Activated CD4-positive, alpha-beta T cell treated with anti-CD3 and anti-CD28 coated beads, Interleukin-2, Interleukin-4, amounts not matched to agents 100 ng/mL and 50 ng/mL, durations not matched to agents 16 hours and 8 hours (primary cell): ENCODE measurements at regions not wholly inside any gene's neighbourhood (a gene's known extent, or its start where the extent isn't known, plus 50 kb on each side); places are given as distances from the start of the nearest gene placed in this dataset.
"Not testable (repeated sequence)": the region's sequence is repeated elsewhere in the genome, so short reads cannot be mapped to it uniquely, and the experiment has no call there.

Experiments used
- DNase-seq: peaks from one replicate; pipeline ENCODE4 v3.0.0-alpha.2; 2020; ENCODE audit warnings: low spot score

- not testable (repeated sequence) for DNase-seq
Measured at GRCh38 chr7:76971201-76971600, 61.0 kb downstream of the SPDYE17 start.

DNA sequence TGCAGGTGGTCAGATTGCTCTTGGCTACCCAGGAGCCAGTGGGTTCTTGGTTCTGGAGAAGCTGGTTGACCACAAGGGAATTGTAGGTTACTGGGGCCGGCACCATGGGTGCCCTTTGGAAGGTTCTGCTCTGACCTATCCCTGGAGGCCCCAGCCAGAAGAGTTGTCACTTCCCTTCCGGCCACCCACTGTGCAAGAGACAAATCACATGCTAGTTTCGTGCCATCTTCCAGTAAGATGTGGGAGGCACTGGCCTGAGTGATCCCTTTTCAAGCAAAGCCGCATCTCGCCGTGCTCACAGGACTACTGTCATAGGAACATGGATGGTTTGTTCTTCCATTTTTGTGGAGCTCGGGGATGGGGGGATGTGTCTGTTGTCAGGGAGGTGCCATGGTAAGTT, 62.3 kb downstream of the SPDYE17 start:
- DNase-seq, result not testable (repeated sequence)

GRCh38 chr7:76965731-76966548, 66.2 kb downstream of the SPDYE17 start:
- DNase-seq, result not testable (repeated sequence)

GRCh38 chr7:76964050-76964449, 68.1 kb downstream of the SPDYE17 start:
- DNase-seq, result not testable (repeated sequence)

GRCh38 chr7:76963061-76963460, 69.1 kb downstream of the SPDYE17 start:
- DNase-seq, result not testable (repeated sequence)

DNA sequence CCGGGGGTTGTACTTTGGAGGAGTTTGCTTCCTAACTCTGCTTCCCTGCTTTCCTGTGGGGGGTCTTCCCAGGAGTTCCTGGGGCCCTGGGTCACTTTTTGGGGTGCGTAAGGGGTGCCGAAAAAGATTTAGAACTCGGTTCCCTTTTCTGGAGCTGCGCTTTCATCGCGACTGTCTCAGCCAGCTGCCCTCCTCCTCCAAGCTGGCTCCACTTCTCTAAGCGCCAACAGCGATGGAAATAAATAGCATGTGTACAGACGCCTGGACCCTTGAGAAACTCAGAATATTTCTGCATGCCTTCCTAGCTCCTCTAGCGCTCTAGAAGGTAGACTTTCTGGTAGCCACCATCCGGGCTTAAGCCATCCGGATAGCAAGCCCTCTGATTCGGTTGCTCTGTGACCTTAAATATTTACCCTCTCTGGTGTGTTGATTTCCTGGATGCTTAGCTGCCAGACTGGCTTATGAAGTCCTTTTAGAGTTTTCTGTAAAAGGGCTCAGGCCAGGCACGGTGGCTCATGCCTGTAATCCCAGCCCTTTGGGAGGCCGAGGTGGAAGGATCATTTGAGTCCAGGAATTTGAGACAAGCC, 71.7 kb downstream of the SPDYE17 start:
- not testable (repeated sequence) for DNase-seq

DNA sequence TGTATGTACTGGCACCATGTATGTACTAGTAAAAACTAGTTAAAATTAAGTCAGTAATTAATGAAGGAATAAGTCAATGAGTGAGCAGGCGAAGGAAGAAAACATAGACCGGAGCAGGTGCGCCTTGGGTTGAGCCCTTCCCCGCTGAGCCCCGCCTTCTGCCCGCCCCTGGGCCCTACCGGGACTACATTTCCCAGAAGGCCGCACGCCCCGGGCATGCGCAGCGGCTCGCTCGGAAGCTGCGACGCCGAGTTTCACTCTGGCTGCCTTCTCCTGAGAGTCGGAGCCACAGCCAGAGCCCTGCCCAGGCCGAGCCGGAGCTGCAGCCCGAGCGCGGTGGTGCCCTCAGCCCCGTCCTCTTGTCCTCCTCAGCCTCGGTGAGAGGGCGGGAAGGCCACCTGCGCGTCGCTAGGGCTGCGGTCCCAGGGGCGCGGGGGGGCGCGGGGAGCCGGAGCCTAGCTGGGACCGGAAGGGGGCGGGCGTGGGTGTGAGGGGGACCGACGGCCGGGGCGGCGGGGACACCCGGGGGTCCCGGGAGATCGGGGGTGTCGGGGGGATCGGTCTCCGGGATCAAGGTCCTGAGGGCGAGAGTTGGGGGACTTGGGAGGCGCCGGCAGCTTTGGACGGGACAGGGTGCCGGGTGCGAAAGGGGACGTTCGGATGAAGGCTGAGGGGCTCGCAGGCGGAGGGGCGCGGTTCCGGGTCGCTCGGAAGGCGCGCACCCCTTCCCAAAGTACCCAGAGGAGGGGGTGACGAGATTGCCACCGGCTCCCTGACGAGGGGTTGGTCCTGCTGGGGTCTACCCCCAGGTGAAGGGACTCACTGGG, 72.4 kb downstream of the SPDYE17 start:
- DNase-seq, result not testable (repeated sequence)

DNA sequence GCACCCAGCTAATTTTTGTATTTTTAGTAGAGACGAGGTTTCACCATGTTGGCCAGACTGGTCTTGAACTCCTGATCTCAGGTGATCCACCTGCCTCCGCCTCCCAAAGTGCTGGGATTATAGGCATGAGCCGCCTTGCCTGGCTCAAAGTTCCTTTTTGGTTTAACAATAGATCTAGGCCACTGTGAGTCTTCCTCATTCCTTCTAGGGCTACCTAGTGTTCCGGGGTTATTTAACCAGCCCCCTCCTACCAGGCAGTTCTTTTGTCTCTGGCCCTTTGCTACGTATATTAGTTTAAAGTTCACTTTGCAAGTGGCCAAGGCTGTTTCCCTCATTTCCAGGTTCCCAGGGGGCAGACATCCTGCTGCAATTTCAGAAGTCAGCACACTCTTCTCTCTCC, 75.6 kb downstream of the SPDYE17 start:
- not testable (repeated sequence) for DNase-seq

GRCh38 chr7:76955124-76955523, 77.0 kb downstream of the SPDYE17 start:
- not testable (repeated sequence) for DNase-seq

GRCh38 chr7:76944603-76945002, 87.6 kb downstream of the SPDYE17 start:
- peak; percentile 25 for DNase-seq

GRCh38 chr7:76941809-76942765, 90.1 kb downstream of the SPDYE17 start:
- DNase-seq, result not testable (repeated sequence)

DNA sequence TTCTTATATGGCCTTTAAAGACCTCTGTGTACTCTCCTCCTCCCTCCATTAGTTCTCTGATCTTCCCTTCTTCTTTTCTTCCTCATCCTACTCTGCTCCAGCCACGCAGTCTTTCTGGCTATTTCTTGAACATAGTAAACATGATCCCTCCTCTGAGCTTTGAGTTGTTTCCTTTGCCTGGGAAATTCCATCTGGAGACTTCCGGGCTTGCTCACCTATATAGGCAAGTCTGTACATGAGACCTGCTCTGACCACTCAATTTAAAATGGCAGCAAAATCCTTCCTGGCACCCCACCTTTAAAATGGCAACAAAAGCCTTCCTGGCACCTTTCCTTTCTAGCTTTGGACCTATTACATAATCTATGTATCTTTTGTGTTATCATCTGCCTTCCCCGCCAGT, 94.4 kb downstream of the SPDYE17 start:
- not testable (repeated sequence) for DNase-seq

DNA sequence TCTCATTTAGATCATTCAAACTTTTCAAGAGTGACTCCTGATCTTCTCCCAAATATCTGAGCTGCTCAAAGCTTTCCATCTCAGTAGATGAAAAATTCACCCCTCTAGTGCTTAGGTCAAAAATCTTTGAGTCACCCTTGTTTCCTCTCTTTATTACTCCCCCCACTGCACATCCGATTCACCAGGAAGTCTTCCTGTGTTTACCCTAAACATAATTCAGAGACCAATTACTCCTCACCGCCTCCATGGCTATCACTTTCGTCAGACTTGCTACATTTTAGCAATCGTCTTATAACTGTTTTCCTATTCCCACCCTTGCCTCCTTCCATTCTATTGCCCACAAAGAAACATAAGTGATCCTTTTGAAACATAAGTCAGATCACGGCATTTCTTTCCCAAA, 94.8 kb downstream of the SPDYE17 start:
- not testable (repeated sequence) for DNase-seq

DNA sequence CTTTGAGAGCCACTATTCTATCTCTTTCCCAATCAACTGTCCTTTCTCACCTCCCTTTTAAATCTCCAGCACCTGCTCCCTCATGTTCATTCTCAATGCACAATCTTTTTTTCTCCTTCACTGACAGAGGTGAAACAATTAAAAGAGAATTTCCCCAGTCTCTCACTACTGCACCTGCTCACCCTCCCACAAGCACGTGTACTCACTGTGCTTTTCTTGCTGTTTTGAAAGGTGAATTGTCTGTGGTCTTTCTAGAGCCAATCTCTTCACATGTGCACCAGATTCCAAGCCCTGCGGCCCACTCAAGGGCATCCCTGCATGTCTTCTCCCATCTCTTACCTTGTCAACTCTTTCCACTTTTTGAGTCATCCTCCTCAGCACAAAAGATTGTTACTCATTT, 95.8 kb downstream of the SPDYE17 start:
- DNase-seq, result not testable (repeated sequence)

- not testable (repeated sequence) for DNase-seq
Measured at GRCh38 chr7:76934711-76935110, 97.5 kb downstream of the SPDYE17 start.

- DNase-seq, result peak; percentile 33
Measured at GRCh38 chr7:76932957-76933356, 99.2 kb downstream of the SPDYE17 start.

DNA sequence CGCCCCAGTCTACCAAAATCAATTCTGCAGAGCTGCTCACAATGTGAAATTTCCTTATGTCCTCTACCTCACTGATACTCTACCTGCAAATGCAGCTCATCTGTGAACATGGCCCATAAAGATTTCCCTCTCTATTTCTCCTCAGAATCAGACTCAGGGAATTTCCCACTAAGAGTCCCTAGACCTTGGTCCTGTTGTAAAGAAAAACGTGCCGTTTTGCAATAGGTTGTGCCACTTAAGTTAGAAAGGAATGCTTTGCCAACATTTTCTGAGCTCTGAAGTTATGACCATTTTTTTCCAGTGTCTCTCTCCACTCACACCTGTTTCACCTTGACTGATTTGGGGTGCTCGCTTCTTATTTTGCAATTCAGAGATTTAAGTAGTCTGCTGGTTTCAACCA, 100.7 kb downstream of the SPDYE17 start:
- not testable (repeated sequence) for DNase-seq

DNA sequence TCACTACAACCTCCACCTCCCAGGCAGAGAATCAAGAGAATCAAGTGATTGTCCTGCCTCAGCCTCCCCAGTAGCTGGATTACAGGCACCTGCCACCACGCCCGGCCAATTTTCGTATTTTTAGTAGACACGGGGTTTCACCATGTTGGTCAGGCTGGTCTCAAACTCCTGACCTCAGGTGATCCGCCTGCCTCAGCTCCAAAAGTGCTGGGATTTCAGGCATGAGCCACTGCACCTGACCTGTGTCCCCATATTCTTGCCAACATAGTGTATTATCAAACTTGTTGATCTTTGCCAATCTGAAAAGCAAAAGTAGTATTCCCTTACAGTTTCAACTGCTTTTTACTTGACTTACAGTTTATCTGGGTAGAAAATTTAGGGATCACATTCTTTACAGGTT, 101.7 kb downstream of the SPDYE17 start:
- DNase-seq, result not testable (repeated sequence)

DNA sequence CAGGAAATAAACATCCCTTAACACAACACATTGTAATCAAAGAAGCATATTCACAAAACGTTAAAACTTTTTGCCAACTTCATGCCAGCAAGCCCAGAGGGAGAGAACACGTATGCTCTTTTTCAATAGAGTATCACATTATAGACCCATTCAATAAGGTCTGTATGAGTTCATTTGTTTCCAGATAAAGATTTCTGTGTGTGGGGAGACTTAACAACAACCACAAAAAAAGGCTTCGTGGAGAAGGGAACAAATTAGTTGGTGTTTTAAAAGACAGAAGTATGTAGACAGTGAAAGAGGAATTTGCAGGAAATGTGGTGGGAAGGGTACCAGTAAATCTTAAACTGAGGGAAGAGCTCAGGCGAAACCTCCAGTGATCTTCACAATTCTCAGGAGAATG, 103.4 kb downstream of the SPDYE17 start:
- DNase-seq, result not testable (repeated sequence)

GRCh38 chr7:76927741-76928393, 104.3 kb downstream of the SPDYE17 start:
- DNase-seq, result not testable (repeated sequence)

DNA sequence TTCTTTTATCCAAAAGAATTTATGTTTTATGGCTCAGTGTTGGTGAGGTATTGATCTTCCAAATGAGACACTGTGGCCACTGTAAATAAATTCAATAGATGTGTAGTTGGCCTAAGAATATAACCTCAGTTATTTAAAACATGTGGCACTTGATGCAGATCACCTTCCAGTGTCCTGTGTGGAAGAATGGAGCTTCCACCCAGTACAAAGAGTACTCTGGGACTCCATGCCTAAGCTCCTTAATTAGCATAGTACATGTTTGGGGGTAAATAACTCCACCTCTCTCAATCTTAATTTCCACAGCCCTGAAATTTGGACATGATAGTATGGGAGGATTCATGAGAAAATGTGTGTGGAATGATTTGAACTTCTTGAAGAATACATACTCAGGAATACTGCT, 105.7 kb downstream of the SPDYE17 start:
- not testable (repeated sequence) for DNase-seq
